ENCODE measurements at regions not wholly inside any gene's neighbourhood (a gene's known extent, or its start where the extent isn't known, plus 50 kb on each side); places are given as distances from the start of the nearest gene placed in this dataset.

- no peak for DNase-seq
- 64 to 80% (median 70%) methylated on average over 7 of the region's 7 CpGs for WGBS, 3 donors
- TF ChIP-seq CTCF (IDR thresholded peaks at IDR 0.05) (no peak), EP300 (IDR thresholded peaks at IDR 0.05) (no peak), POLR2A (IDR thresholded peaks at IDR 0.05) (no peak)
- H3K4me1 ChIP-seq (ENCODE audit: insufficient read depth): peaks cover 5% of the 10 kb centered on the region
- intact Hi-C loops (cut with DNase I): no loop called here
- H3K4me3 ChIP-seq: no peak overlapping the region
- no peaks in the 10 kb centered on the region for H3K27me3 ChIP-seq
- no peaks in the 10 kb centered on the region for H3K9me3 ChIP-seq
- no peak overlapping the region for H3K27ac ChIP-seq
- no peaks in the 10 kb centered on the region for H3K36me3 ChIP-seq
Measured at GRCh38 chr21:27157097-27157496, 190.2 kb upstream of the ADAMTS5 start.

GRCh38 chr21:27156666-27157065, 189.8 kb upstream of the ADAMTS5 start:
- intact Hi-C loops (cut with DNase I): no loop called here
- Histone ChIP-seq H3K4me3 (no peak overlapping the region), H3K27ac (no peak overlapping the region), H3K27me3 (no peaks in the 10 kb centered on the region), H3K9me3 (no peaks in the 10 kb centered on the region), H3K36me3 (no peaks in the 10 kb centered on the region), H3K4me1 (ENCODE audit: insufficient read depth) (peaks cover 5% of the 10 kb centered on the region)
- no peak for DNase-seq
- TF ChIP-seq EP300 (IDR thresholded peaks at IDR 0.05) (no peak), CTCF (IDR thresholded peaks at IDR 0.05) (no peak), POLR2A (IDR thresholded peaks at IDR 0.05) (no peak)
- WGBS, 3 donors: 94 to 100% (median 100%) methylated on average over 1 of the region's 1 CpG

GRCh38 chr21:27155130-27155500, 188.2 kb upstream of the ADAMTS5 start:
- intact Hi-C loops (cut with DNase I): no loop called here
- WGBS, 3 donors: 91 to 100% (median 92%) methylated on average over 1 of the region's 1 CpG
- no peak for DNase-seq

GRCh38 chr21:27154451-27155129, 187.7 kb upstream of the ADAMTS5 start:
- Histone ChIP-seq H3K9me3 (no peaks in the 10 kb centered on the region), H3K4me1 (ENCODE audit: insufficient read depth) (peaks cover 5% of the 10 kb centered on the region), H3K27me3 (no peaks in the 10 kb centered on the region), H3K4me3 (no peak overlapping the region), H3K36me3 (no peaks in the 10 kb centered on the region), H3K27ac (peak overlapping the region in 1 of 2 donors; percentile 59)
- DNase-seq: peak in 3 of 5 donors; percentile 18 to 57 (median 35)
- intact Hi-C loops (cut with DNase I): no loop called here
- 6 to 26% (median 19%) methylated on average over 4 of the region's 4 CpGs for WGBS, 3 donors
- TF ChIP-seq EP300 (IDR thresholded peaks at IDR 0.05): no peak
- TF ChIP-seq POLR2A (IDR thresholded peaks at IDR 0.05): no peak

More at GRCh38 chr21:27155130-27155500, 188.2 kb upstream of the ADAMTS5 start:
- Histone ChIP-seq H3K9me3 (no peaks in the 10 kb centered on the region), H3K27me3 (no peaks in the 10 kb centered on the region), H3K27ac (peak overlapping the region in 1 of 2 donors; percentile 59), H3K4me3 (no peak overlapping the region), H3K4me1 (ENCODE audit: insufficient read depth) (peaks cover 5% of the 10 kb centered on the region), H3K36me3 (no peaks in the 10 kb centered on the region)
- TF ChIP-seq CTCF (IDR thresholded peaks at IDR 0.05) (no peak), EP300 (IDR thresholded peaks at IDR 0.05) (no peak), POLR2A (IDR thresholded peaks at IDR 0.05) (no peak)

- Histone ChIP-seq H3K4me1 (ENCODE audit: insufficient read depth) (peaks cover 4% of the 10 kb centered on the region), H3K27me3 (no peaks in the 10 kb centered on the region), H3K9me3 (no peaks in the 10 kb centered on the region), H3K27ac (no peak overlapping the region), H3K36me3 (no peaks in the 10 kb centered on the region), H3K4me3 (no peak overlapping the region)
- intact Hi-C loops (cut with DNase I): no loop called here
- TF ChIP-seq CTCF (IDR thresholded peaks at IDR 0.05) (no peak), EP300 (IDR thresholded peaks at IDR 0.05) (no peak), POLR2A (IDR thresholded peaks at IDR 0.05) (no peak)
- DNase-seq: no peak
Measured at GRCh38 chr21:27152996-27153395, 186.1 kb upstream of the ADAMTS5 start.
